HG03469 (cell line): ENCODE measurements at regions not wholly inside any gene's neighbourhood (a gene's known extent, or its start where the extent isn't known, plus 50 kb on each side); places are given as distances from the start of the nearest gene placed in this dataset.
"Not testable (repeated sequence)": the region's sequence is repeated elsewhere in the genome, so short reads cannot be mapped to it uniquely, and the experiment has no call there.

Experiments
- ATAC-seq: cut with Tn5 transposase; IDR thresholded peaks from one replicate; pipeline ENCODE4 v1.9.1; 2021; ENCODE audit warnings: mild to moderate bottlenecking, moderate library complexity, moderate number of reproducible peaks; ENCODE audit not compliant: unreplicated experiment

DNA sequence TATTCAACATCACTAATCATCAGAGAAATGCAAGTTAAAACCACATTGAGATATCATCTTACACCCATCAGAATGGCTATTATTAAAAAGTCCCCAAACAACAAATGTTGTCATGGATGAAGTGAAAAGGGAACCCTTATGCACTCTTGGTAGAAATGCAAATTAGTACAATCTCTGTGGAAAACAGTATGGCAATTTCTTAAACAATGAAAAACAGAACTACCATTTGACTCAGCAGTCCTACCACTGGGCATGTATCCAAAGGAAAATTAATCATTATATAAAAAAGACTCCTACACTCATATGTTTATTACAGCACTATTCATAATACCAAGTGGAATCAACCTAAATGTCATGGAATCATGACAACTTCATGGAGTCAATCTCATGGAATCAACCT, 611.3 kb upstream of the GJE1 start:
- ATAC-seq: no peak

DNA sequence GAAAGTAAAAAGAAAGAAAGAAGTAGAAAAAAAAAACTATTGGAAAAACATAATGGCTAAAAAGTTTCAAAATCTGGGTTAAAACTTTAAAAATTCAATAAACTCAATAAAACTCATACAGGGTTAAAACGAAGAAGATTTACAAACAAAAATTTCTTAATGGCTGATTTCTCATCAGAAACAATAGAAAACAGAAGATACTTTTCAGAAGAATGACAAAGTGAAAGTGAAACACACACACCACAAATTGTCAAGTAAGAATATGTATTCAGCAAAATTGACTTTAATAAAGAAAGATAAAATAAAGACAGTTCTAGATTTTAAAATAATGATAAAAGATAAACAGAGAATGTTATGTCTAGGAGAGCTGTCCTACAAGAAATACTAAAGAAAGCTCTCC, 618.9 kb upstream of the GJE1 start:
- ATAC-seq: no peak

DNA sequence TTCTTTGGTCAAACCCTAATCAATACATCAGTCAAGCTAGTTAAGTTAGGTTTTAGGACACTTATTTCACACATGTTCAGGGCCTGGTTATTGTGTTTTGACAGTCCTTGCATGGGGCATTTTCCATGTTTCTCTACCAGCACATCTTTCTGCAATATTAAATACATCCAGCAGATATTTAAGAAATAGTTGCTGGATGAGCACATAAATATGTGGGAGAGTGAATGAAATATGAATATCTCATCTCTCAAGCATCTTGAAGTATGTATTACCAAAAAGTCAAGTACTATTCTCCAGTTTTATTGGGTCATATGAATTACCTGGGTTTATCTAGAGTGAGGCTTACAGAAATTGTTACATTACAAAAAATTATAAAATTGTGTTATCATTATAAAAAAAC, 621.9 kb upstream of the GJE1 start:
- no peak for ATAC-seq

DNA sequence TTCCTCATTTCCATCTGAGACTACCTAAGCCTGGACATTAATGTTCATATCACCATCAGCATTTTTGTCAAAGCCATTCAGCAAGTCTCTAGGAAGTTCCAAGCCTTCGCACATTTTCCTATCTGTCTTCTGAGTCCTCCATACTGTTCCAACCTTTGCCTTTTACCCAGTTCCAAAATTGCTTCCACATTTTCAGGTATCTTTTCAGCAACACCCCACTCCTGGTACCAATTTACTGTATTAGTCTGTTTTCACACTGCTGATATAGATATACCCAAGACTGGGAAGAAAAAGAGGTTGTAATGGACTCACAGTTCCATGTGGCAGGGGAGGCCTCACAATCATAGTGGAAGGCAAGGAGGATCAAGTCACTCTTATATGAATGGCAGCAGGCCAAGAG, 626.7 kb upstream of the GJE1 start:
- ATAC-seq: not testable (repeated sequence)

DNA sequence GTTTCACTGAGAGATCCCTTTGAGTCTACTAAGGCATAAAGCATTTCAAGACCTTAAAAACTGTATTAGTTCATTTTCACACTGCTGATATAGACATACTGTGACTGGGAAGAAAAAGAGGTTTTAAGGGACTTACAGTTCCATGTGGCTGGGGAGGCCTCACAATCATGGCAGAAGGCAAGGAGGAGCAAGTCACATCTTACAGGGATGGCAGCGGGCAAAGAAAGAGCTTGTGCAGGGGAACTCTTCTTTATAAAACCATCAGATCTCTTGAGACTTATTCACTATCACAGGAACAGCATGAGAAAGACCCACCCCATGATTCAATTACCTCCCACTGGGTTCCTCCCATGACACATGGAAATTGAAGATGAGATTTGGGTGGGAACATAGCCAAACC, 628.4 kb upstream of the GJE1 start:
- not testable (repeated sequence) for ATAC-seq

DNA sequence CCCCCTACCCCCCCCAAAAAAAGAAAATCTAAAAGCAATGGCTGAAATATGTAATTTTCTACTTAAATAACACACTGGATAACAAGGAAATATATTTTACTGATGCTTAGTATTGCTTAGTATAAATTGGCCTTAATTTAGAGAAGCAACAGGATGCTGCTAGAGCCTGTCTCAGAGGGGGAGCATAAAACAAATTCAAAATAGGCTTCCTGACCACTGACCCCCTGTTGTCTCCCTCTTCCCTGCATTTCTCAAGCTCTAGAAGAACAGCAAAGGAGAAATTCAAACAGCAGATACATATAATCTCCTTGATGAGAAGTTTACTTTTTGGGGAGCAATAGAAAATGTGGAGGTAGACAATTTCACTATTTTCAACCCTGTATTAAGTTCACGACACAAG, 631.1 kb upstream of the GJE1 start:
- no peak for ATAC-seq

DNA sequence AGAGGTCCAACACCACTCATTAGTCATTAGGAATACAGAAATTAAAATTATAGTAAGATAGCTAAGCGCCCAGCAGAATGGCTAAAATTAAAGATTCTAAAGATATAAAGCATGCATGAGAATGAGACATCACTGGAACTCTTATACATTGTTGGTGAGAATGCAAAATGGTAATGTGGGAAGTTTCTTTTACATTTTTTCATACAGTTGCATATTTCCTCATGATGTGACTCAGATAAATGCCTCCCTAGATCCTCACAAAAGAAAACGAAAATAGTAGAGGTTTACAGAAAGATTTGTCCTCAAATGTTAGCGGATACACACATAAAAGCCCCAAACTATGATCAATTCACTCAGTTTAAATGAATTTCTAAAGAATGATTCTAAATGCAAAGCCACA, 633.7 kb upstream of the GJE1 start:
- no peak for ATAC-seq

DNA sequence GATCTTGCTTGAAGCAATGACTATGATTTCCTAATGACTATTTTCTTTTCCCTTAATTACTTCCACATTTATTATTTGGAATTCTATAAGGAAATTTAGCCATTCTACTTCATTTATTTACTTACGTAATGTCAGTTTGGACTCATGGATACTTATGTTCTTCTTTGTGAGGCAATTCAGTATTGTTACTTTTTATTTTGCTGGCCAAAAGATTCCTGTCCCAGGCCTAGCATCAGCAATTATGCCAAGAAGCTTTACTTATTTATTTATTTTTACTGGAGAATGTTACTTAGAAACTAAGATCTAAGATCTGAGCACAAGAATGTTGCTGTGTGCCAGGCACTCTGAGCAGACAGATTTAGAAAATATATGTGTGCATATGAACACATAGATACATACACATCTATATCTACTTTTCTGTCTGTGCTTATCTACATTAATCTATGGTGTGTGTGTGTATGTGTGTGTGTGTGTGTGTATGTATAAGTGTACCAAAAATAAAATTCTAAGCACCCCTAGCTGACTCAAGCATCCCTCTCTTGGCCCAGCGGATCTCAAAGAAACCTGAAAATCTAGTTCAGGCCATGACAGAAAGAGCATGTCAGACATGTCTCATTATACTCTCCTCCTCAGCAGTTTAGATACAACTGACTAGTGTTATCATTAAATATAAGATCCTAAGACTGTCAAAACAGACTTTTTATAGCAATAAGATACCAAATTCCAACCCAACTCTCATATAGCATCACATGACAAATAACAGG, 640.0 kb upstream of the GJE1 start:
- no peak for ATAC-seq

DNA sequence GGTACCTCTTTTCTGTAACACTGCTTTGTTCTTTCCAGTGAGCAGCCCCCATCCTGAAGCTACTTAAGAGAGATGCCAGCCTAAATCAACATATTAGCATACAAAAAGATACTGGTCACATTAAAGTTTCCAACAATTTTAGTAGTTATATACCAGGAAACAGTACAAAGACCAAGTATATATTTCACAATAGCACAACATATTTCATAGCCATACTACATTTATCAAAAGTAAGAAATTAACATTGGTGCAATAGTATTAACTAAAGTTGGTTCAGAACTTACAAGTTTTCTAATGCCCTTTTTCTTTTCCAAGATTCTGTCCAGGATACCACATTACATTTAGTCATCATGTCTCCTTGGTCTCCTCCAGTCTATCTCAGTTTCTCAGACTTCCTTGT, 641.0 kb upstream of the GJE1 start:
- ATAC-seq: no peak

DNA sequence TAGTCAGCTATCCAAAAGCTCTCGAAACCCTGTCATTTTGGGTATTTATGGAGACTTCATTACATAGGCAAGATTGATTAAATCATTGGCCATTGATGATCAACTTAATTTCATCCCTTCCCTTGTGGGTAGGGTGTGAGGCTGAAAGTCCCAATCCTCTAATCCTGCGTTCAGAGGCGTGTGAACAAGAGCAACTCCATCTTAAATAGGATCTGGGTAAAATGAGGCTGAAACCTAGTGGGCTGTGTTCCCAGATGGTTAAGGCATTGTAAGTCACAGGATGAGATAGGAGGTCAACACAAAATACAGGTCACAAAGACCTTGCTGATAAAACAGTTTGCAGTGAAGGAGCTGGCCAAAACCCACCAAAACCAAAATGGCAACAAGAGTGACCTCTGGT, 641.7 kb upstream of the GJE1 start:
- no peak for ATAC-seq

DNA sequence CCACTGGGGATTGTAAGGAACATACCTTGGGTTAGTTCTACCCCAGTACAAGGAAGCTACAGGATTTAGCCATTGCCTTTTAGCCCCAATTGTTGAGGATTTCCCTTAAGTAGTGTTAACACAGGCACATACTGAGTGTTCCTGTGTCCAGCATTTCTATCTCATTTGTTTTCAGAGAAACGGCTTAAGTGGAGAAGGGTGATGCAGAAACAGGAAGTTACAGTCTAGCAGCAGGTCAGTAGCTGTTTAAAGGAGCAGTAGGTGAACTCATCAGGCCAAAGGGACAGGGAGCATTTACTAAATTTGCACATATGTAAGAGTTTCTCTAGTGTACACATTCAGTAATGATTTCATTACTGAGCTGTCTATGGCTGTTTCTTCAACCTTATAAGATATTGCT, 644.2 kb upstream of the GJE1 start:
- ATAC-seq: peak; percentile 26

DNA sequence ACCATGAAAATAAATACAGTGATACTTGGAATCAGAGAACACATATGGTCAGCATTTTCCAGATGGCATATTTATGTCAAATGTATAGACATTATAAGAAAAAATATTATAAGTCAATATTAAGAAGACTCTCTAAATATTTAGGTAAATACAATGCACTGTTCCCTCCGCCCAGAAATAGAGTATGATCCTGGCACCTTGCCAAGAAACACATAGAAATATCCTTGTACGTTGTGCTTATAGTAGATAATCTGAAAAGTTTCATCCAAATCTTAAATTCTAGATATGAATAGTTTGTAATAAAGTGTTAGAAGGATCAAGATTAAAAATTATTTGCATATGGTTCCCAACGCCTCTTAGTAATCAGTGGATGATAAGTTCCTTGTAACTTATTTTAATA, 645.8 kb upstream of the GJE1 start:
- no peak for ATAC-seq

DNA sequence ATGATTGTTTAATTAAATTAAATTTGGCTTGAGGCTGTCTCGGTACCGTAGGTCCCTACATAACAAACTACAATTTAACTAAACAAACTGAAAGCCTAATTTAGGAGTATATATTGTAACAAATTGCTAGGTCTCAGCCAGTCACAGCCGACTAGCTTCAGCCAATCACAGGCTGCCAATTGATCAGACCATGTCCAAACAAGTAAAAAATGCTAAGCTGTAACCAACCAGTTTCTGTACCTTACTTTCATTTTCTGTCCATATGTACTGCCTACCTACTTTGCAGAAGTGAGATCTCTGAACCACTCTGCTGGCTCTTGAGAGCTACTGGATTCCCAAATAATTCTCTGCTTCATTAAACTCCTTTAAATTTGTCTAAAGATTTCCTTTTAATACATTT, 648.0 kb upstream of the GJE1 start:
- ATAC-seq: peak; percentile 84

DNA sequence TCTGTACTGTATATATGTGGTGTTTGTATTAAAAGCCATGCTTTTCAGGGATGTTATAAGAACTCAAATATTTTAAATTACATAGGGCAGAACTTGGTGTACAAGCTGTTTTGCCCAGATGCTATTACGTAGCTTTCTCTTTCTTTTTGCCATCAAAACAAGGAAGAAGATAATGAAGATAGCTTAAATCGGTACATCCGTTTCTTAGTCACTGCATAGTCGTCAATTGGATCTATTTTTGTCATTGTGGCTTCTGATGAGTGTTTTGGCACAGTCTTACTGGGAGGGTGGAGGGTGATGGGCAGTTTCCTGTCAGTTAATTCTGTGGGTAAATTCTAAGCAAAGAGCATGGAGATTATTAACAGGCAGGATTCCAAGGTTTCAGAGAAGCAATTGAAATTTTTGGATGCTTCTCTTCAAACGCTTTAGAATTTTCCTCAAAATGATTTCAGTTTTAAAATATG, 649.1 kb upstream of the GJE1 start:
- ATAC-seq: peak; percentile 90

DNA sequence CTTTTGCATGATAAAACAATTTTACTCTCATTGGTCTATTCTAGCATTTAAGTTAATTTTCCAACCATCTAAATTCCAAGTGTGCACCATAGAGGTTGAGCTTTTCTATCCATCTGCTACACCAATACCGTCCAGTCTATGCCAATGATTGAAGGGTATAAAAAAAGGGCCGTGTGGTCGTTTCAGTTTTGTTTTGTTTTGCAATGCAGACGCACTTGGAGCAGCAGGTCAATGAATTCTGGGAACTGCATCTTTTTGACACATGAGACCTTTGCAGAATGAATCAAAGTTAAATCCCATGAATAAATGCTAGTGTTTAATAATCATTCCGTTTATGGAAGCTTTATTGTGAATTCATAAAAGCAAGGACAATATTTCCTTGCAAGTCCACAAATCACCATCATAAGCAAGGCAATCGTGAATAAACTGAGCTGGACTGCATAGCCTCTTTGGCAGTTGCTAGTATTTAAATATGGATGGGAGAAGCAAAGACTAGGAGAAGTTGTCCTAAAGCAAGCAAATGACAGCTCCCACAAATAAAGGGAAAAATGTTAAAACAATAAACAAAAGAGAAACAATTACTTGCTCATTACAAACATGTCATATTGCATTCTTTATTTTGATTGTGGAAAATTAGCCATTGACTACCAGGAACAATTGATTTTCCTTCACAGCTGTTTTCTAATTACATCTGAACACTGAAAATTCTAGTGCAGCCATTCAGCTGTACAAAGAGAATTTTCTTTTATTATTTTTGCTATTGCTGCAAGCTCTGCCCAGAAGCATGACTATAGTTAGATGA, 649.7 kb upstream of the GJE1 start:
- no peak for ATAC-seq

DNA sequence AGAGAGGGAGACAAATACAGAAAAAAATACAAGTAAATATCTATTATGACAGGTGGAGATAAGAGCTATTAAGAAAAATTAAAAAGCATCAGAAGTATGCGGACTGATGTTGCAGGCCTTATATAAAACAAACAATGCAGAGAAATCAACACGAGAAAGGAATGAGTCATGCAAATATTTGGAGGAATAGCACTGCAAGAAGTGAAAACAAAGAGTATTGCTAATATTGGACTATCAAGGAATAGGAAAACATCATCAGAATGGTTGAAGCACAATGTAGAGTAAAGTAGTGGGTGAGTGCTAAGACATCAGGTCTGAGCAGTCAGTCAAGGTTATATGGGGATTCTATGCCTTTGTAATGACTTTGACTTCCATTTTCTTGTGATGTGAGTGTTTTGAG, 657.5 kb upstream of the GJE1 start:
- ATAC-seq: no peak

DNA sequence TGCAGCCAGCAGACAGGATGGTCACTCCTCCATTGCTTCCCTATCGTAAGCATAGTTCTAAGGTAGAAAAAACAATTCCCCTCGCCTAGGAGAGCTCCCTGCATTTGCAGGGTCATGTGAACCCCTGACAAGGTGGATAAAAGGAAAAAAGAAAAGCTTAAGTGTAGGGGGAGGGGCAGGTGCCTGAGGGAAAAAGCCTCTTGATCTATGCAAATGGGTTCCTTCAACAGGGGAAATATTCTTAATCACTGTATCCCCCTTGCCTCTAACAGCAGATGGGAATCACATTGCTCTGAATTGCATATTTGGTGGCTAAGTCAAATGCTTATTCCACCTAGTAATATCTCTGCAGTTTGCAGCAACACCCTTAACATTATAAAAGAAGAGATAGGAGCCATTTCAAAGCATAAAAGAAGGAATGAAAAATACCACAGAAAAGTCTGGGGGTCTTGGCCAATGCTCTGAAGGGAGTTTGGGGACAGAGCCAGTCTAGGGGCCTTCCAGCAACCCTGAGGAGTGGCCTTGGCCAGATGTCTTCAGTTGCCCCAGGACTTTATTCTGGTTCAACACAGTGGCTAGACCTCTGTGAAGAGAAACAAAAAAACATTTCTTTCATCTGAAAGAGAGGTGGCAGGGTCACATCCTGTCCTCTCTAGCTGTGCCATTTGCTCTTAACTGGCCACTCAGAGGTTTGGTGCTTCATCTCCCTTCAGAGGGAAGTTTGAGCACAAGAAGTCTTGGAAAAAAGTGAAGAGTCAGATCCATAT, 660.4 kb upstream of the GJE1 start:
- ATAC-seq: no peak

DNA sequence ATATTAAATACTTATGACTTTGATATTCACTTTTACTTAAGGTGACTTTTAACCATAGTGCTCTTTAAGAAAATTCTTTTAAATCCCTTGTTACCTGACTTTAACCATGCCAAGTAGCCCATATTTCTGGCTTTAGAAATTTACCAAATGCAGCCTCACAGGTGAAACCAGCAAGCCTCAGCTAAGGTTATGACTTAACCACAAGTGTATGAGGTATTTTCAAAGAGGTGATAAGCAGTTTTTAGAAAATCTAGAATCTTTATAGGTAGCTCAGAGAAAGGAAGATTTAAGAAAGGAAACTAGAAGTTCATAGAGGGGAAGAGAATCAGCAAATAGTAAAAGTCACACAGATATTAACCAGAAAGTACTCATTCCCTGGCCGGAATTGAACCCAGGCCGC, 661.9 kb upstream of the GJE1 start:
- no peak for ATAC-seq

DNA sequence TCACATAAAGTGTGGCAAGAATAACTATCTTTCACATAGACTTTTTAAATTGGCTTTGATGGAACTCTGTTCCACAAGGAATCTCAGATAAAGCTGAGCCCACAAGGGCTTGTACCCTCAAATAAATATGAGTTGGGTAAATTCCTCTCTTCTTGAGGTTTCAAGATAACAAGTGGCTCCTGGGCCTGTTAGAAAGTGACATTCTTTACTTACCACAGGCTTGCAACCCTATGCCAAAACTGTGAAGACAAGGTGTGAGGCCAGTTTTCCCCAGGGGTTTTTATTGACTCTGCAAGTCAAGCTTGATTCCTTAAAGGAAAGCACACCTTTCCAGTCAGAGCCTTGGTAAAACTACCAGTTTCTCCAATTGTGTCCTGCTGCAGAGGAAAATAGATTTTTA, 664.8 kb upstream of the GJE1 start:
- ATAC-seq: no peak

DNA sequence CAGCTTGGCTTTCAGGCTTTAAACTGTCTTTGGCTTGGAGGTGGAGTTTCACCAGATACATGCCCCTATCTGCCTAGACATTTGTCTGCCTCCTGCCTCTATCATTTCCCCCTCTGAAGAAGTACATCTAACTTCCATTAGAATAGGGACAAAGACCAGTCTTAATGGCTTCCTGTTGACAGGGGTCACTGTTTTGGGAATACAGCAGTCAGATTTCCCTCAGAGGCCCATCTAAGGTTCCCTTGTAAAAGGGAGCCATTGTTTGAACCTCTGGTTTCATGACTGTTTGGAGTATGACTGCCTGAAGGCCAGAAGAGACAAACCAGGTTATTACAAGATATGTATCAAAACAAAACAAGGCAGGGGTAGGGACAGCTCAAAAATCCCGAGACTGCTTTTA, 665.7 kb upstream of the GJE1 start:
- ATAC-seq: no peak

DNA sequence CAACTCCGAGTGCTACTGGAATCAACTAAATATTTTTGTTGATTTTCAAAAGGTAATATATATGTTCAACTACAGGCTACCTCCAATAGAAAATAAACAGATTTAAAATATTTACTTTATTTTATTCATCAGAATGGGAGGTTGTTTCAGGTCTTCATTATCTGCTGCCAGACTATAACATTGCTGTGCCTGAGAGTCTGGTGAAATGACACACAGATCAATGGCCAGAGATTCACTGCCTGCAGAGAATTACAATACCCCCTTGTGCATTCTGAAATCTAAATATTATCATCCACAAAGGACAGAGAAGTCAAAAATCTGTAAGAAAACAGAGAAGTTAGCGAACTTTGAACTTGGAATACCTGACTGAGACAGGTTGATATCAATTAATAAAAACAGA, 667.8 kb upstream of the GJE1 start:
- ATAC-seq: no peak

DNA sequence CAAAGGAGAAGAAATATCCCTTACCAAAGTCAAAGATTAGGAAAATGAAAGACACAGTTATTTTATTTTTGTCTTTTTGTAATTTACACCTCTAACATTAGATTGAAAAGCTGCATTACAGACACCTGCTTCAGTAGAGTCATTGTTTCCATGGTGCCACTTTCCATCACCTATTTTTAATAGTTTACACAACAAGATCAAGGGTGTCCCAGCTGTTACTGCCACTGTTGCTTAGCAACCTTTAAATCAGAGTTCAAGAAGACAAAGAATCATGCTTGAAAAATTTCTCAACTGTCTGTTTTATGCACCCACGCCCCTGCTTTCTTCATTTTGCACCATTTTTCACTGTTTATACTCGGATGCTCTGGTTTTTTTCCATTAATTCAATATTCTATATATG, 668.2 kb upstream of the GJE1 start:
- peak; percentile 77 for ATAC-seq
